Vagina (tissue), 2 donors: ENCODE measurements at regions not wholly inside any gene's neighbourhood (a gene's known extent, or its start where the extent isn't known, plus 50 kb on each side); places are given as distances from the start of the nearest gene placed in this dataset.

Experiments used
- CTCF ChIP-seq, 3 experiments: fragments of 450-650 bp in 2 of 3; fragments of 200-600 bp in 1 of 3; sonication (generic) in 1 of 3; IDR thresholded peaks; one replicate each; pipeline ENCODE4 v1.5.1; 2017 to 2019; ENCODE audit warnings: antibody characterized with exemption in 3 of 3, mild to moderate bottlenecking in 2 of 3, moderate library complexity in 2 of 3
- POLR2AphosphoS5 ChIP-seq, 2 donors: sonication (generic); formaldehyde crosslinking; IDR thresholded peaks; one replicate each; pipeline ENCODE4 v1.9.0; 2017; ENCODE audit warnings: antibody characterized with exemption in 2 of 2, mild to moderate bottlenecking in 2 of 2, low read depth in 1 of 2; ENCODE audit not compliant: insufficient read depth in 1 of 2

- TF ChIP-seq CTCF (IDR thresholded peaks at IDR 0.05) (no peak), POLR2AphosphoS5 (IDR thresholded peaks at IDR 0.05; ENCODE audit: insufficient read depth in 1 of 2, low read depth in 1 of 2) (no peak)
Observed at GRCh38 chr22:48683640-48684039, 1144.0 kb downstream of the BRD1 start.
